Lower lobe of right lung (tissue), 2 donors: ENCODE measurements at regions not wholly inside any gene's neighbourhood (a gene's known extent, or its start where the extent isn't known, plus 50 kb on each side); places are given as distances from the start of the nearest gene placed in this dataset.
"Not testable (repeated sequence)": the region's sequence is repeated elsewhere in the genome, so short reads cannot be mapped to it uniquely, and the experiment has no call there.

Experiments
- ATAC-seq, 2 donors: fragments of 200-7000 bp; cut with Tn5 transposase; one replicate each; pipeline ENCODE4 v1.9.1; 2020 to 2022; ENCODE audit warnings: mild to moderate bottlenecking in 2 of 2, moderate library complexity in 2 of 2
- DNase-seq: peaks from one replicate; pipeline ENCODE4 v3.0.0-alpha.2; 2020
- H3K27ac ChIP-seq: fragments of 200-600 bp; one replicate; pipeline ENCODE4 v1.8.0; 2022
- H3K27me3 ChIP-seq: fragments of 200-600 bp; one replicate; pipeline ENCODE4 v1.8.0; 2022; ENCODE audit warnings: low read depth
- H3K36me3 ChIP-seq: fragments of 200-600 bp; one replicate; pipeline ENCODE4 v1.8.0; 2022; ENCODE audit warnings: mild to moderate bottlenecking
- H3K4me1 ChIP-seq: fragments of 200-600 bp; one replicate; pipeline ENCODE4 v1.8.0; 2022
- H3K4me3 ChIP-seq: fragments of 200-600 bp; one replicate; pipeline ENCODE4 v1.8.0; 2022; ENCODE audit warnings: mild to moderate bottlenecking
- H3K9me3 ChIP-seq: fragments of 200-600 bp; one replicate; pipeline ENCODE4 v1.8.0; 2022
- intact Hi-C: fragments of 100-400 bp; cut with DNase I; formaldehyde crosslinking; loops from one replicate; pipeline ENCODE4 v1.11.0; 2022
- TF ChIP-seq, protein P1 (sequence below): fragments of 200-600 bp; IDR thresholded peaks from one replicate; pipeline ENCODE4 v1.8.0; 2022; ENCODE audit warnings: antibody characterized with exemption, mild to moderate bottlenecking
- donor health status: DM: no; HTN: yes; CAD: no; lungs with severe emphysema.

- no peaks in the 10 kb centered on the region for H3K27me3 ChIP-seq
- no peak overlapping the region for H3K4me3 ChIP-seq
- intact Hi-C loops, result no loop called here
- H3K27ac ChIP-seq, result no peak overlapping the region
- DNase-seq, result no peak
- H3K4me1 ChIP-seq, result no peaks in the 10 kb centered on the region
- H3K9me3 ChIP-seq, result no peaks in the 10 kb centered on the region
- ATAC-seq, result no peak
- TF ChIP-seq, protein P1, sequence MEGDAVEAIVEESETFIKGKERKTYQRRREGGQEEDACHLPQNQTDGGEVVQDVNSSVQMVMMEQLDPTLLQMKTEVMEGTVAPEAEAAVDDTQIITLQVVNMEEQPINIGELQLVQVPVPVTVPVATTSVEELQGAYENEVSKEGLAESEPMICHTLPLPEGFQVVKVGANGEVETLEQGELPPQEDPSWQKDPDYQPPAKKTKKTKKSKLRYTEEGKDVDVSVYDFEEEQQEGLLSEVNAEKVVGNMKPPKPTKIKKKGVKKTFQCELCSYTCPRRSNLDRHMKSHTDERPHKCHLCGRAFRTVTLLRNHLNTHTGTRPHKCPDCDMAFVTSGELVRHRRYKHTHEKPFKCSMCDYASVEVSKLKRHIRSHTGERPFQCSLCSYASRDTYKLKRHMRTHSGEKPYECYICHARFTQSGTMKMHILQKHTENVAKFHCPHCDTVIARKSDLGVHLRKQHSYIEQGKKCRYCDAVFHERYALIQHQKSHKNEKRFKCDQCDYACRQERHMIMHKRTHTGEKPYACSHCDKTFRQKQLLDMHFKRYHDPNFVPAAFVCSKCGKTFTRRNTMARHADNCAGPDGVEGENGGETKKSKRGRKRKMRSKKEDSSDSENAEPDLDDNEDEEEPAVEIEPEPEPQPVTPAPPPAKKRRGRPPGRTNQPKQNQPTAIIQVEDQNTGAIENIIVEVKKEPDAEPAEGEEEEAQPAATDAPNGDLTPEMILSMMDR, result no peak
- H3K36me3 ChIP-seq, result no peaks in the 10 kb centered on the region
Observed at GRCh38 chr4:189806506-189806905, 134.2 kb upstream of the FRG1 start.

DNA sequence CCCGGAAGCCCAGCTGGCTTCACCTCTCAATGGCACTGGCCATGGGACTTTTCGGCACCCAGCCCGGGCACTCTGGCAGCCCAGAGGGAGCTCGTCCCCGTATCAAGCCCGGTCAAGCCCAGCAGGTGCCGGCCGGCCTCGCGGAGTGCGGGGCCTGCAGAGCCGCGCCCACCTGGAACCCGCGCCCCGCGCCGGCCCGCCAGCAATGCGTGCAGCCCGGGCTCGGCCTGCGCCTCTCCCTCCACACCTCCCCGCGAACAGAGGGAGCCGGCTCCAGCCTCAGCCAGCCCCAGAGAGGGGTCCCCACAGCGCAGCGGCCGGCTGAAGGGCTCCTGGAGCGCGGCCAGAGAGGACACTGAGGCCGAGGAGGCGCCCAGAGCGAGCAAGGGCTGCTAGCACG lies 133.6 kb upstream of the FRG1 start:
- ATAC-seq (no peak), DNase-seq (no peak)
- Histone ChIP-seq H3K27ac (no peak overlapping the region), H3K27me3 (no peaks in the 10 kb centered on the region), H3K4me3 (no peak overlapping the region), H3K4me1 (no peaks in the 10 kb centered on the region), H3K9me3 (no peaks in the 10 kb centered on the region), H3K36me3 (no peaks in the 10 kb centered on the region)
- intact Hi-C loops, result no loop called here
- TF ChIP-seq, protein P1, result no peak

DNA sequence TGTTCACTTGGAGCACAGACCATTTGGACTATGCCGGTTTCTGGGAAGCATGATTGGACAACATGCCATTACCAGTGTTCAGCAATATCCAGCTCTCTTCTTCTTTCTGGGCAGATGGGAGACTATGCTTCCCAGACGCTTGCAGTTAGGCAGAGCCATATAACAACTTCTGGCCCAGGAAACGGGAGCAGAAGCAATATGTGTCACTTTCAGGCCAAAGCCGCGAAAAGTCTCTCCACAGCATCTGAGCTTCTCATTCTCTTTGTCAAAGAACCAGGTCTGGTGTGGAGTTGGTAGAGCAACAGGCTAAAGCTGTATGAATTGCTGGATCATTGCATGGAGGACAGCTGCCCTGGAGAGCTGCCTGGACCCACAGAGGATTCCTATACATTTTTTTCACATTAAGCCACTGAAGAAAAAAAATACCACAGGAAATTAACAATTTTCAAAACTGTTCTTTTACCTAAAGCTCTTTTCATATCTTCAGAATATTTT lies 131.4 kb upstream of the FRG1 start:
- intact Hi-C loops, result no loop called here
- ATAC-seq, result no peak
- Histone ChIP-seq H3K4me1 (no peaks in the 10 kb centered on the region), H3K27ac (no peak overlapping the region), H3K27me3 (no peaks in the 10 kb centered on the region), H3K9me3 (no peaks in the 10 kb centered on the region), H3K4me3 (no peak overlapping the region), H3K36me3 (no peaks in the 10 kb centered on the region)
- TF ChIP-seq, protein P1, result no peak
- no peak for DNase-seq

- no peaks in the 10 kb centered on the region for H3K9me3 ChIP-seq
- intact Hi-C loops, result no loop called here
- ATAC-seq (no peak), DNase-seq (no peak)
- no peaks in the 10 kb centered on the region for H3K4me1 ChIP-seq
- H3K27ac ChIP-seq, result no peak overlapping the region
- H3K27me3 ChIP-seq, result no peaks in the 10 kb centered on the region
- TF ChIP-seq, protein P1, result no peak
- H3K4me3 ChIP-seq, result no peak overlapping the region
- no peaks in the 10 kb centered on the region for H3K36me3 ChIP-seq
Observed at GRCh38 chr4:189809839-189810238, 130.8 kb upstream of the FRG1 start.

DNA sequence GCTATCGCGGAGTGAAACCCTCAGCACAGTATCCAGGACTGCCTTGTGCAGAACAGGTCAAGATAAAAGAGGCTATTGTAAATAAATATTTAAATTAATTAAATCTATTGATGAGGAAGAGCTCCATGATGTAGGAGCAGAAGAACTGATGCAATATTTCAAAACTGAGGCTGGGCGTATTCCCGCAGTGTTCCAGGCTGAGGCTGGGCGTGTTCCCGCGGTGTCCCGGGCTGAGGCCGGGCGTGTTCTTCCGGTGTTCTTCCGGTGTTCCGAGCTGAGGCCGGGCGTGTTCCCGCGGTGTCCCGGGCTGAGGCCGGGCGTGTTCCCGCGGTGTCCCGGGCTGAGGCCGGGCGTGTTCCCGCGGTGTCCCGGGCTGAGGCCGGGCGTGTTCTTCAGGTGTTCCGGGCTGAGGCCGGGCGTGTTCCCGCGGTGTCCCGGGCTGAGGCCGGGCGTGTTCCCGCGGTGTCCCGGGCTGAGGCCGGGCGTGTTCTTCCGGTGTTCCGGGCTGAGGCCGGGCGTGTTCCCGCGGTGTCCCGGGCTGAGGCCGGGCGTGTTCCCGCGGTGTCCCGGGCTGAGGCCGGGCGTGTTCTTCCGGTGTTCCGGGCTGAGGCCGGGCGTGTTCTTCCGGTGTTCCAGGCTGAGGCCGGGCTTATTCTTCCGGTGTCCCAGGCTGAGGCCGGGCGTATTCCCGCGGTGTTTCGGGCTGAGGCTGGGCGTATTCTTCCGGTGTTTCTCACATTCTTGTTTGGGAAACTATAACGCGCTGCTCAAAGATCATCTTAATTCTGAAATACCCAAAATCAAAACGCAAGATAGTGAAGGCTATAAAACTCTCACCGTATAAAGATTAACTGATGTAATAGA lies 130.1 kb upstream of the FRG1 start:
- H3K4me3 ChIP-seq, result not testable (repeated sequence)

More for the DNA sequence above, 130.1 kb upstream of the FRG1 start:
- DNase-seq, H3K9me3 ChIP-seq, H3K27ac ChIP-seq, ATAC-seq, H3K36me3 ChIP-seq, H3K27me3 ChIP-seq, intact Hi-C loops, H3K4me1 ChIP-seq: not testable (repeated sequence)
